ENCODE measurements at regions not wholly inside any gene's neighbourhood (a gene's known extent, or its start where the extent isn't known, plus 50 kb on each side); places are given as distances from the start of the nearest gene placed in this dataset.
A peak's percentile ranks its signal among the peaks of the same experiment; 100 is the strongest.

DNA sequence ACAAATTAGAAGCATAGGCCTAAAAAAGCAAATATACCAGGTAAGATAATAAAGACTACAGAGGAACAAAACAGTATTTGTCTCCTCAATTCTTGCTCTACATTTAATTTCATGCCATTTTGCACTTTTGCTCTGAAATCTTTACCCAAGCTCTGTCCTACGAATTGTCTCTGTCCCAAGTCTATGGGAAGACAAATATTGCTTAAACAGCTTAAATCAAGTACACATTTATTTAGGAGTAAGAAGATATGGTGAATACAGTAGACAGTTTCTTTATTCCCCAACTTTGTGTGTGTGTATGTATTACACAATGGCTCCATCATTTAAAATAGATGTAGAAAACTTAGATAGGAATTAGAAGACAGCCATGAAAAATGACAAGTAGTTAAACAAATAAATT, 163.5 kb upstream of the POU5F2 start:
- Mint-ChIP-seq H3K4me3 (no peak overlapping the region), H3K9me3 (no peaks in the 10 kb centered on the region), H3K27ac (no peak overlapping the region), H3K27me3 (no peaks in the 10 kb centered on the region), H3K4me1 (no peaks in the 10 kb centered on the region), H3K36me3 (no peaks in the 10 kb centered on the region)
- POLR2A ChIA-PET = no interaction called here
- ATAC-seq (ENCODE audit: low read depth) (no peak), DNase-seq (no peak)

DNA sequence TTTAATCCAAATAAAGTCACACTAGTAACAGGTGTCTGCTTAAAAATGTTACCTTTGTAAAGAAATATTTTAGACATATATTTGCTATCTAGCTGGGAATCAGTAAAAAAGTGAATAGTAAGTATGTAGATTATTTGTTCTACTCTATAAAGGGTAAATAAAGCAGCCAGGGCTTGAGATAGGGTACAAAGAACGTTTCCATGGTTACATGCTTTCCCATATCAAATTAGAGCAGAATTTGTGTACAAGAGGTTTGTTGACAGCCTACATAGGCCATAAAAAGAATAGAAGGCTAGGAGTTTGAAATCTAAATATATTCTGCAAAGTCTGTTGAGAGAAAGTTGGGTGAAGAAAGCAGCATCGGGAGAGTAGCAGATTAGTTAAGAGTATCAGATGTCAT, 160.9 kb upstream of the POU5F2 start:
- POLR2A ChIA-PET = no interaction called here
- no peaks in the 10 kb centered on the region for H3K4me1 Mint-ChIP-seq
- no peak overlapping the region for H3K4me3 Mint-ChIP-seq
- no peak overlapping the region for H3K27ac Mint-ChIP-seq
- no peaks in the 10 kb centered on the region for H3K9me3 Mint-ChIP-seq
- no peak for DNase-seq
- no peak for ATAC-seq (ENCODE audit: low read depth)
- no peaks in the 10 kb centered on the region for H3K27me3 Mint-ChIP-seq
- H3K36me3 Mint-ChIP-seq = no peaks in the 10 kb centered on the region

DNA sequence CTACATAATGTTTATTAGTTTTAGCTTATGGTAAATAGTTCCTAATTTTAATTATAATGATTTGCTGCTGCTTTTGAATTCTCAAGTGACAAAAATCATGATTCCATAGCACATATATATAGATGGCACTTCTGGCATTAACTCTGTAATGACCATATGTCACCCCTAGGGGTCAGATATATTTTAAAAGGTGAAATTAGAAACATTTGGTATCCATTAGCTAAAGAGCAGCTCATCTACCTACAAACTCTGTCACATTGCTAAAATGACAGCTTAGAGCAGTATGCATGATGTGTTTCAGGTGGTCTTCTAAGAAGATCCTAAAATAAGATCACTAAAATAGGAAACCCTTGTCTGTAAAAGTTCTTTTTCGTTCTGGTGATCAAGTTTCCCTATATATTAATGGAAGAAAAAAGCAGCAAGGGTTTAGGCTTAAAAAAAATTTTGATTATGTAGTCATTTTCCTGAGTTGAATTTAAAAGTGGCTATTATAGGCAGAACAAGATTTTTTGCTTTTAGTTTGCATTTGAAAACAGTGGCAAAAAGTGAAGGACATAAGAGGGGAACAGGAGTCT, 157.7 kb upstream of the POU5F2 start:
- POLR2A ChIA-PET = no interaction called here
- Mint-ChIP-seq H3K36me3 (no peaks in the 10 kb centered on the region), H3K27me3 (no peaks in the 10 kb centered on the region), H3K27ac (no peak overlapping the region), H3K9me3 (no peaks in the 10 kb centered on the region), H3K4me3 (no peak overlapping the region), H3K4me1 (no peaks in the 10 kb centered on the region)
- ATAC-seq (ENCODE audit: low read depth) (no peak), DNase-seq (no peak)

DNA sequence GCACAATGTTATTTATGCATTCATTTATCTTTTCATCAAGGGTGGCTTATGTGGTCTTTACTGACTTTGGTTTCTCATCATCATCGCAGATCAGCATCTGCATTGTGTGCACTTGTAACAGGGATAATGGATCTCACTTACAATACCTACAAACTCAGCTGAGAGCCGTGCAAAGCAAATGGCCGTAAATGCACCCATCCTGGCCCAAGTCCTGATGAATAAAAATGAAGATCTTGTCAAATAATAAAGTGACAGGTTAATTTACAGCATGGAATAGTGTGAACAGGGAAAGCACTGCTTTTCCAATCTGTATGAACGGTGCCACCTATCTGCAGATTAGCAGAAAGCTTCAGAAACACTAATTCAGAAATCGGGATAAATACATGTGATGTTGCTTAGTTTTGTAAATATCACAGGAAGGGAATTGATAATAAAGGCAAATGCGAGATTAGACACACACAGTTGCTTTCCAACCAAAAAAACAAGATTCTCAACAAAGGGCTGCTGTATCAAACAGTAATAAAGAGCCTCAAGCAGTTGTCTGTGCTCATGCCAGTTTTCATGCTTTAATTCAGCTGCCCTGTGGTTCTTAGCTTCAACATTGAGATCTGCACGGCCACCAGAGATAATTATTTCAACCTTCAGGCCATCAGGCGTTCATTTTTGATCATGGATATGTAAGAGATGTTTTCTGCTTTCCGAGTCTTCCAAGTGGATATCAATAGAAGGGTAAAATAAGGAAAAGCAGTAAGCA, 153.4 kb upstream of the POU5F2 start:
- H3K9me3 Mint-ChIP-seq = no peaks in the 10 kb centered on the region

DNA sequence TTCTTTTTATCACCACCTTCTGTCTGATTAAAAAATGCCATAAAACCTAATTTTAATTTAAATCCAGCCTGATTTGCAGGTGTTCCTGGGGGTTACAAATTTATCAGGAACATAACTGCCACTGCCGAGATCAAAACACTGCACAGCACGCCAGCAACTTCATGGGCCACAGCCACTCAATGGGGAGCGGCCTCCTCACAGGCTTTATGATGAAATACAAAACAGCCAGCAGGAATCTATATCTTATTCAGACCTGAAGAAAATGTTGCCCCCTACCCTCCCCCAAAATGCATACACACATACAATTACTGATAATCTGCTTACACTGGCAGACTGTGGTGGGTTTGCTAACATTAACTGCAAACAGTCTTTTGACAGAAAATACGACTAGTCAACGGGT, 151.7 kb upstream of the POU5F2 start:
- POLR2A ChIA-PET = no interaction called here
- no peaks in the 10 kb centered on the region for H3K36me3 Mint-ChIP-seq
- H3K4me3 Mint-ChIP-seq = no peak overlapping the region
- H3K4me1 Mint-ChIP-seq = no peaks in the 10 kb centered on the region
- DNase-seq = no peak
- H3K27ac Mint-ChIP-seq = no peak overlapping the region
- H3K9me3 Mint-ChIP-seq = no peaks in the 10 kb centered on the region
- ATAC-seq (ENCODE audit: low read depth) = no peak
- H3K27me3 Mint-ChIP-seq = no peaks in the 10 kb centered on the region

More for the DNA sequence above, 153.4 kb upstream of the POU5F2 start:
- H3K4me3 Mint-ChIP-seq = no peak overlapping the region
- no peak overlapping the region for H3K27ac Mint-ChIP-seq
- H3K4me1 Mint-ChIP-seq = no peaks in the 10 kb centered on the region
- no peak for DNase-seq
- no peaks in the 10 kb centered on the region for H3K36me3 Mint-ChIP-seq
- H3K27me3 Mint-ChIP-seq = no peaks in the 10 kb centered on the region
- no peak for ATAC-seq (ENCODE audit: low read depth)
- POLR2A ChIA-PET = no interaction called here

DNA sequence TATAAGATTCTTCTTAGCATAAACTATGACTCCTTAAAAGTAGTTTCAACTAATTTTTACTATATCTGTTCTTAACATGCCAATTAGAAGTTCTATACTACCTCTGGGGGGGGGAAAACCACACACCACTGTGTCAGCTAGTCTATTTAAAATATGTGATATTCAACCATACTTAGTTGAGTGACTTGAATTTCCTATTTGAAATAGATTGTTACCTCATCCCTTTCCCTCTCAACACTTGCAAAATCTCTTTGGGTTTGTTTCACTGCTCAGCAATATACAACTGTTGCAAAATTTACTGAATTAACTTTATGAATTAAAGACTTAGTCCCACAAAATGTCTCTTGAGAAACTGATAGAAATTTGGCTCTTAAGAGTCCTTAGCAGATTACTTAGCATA, 151.1 kb upstream of the POU5F2 start:
- no peak overlapping the region for H3K4me3 Mint-ChIP-seq
- ATAC-seq (ENCODE audit: low read depth) (no peak), DNase-seq (no peak)
- POLR2A ChIA-PET = no interaction called here
- no peaks in the 10 kb centered on the region for H3K4me1 Mint-ChIP-seq
- no peaks in the 10 kb centered on the region for H3K36me3 Mint-ChIP-seq
- H3K27me3 Mint-ChIP-seq = no peaks in the 10 kb centered on the region
- H3K9me3 Mint-ChIP-seq = no peaks in the 10 kb centered on the region
- no peak overlapping the region for H3K27ac Mint-ChIP-seq

DNA sequence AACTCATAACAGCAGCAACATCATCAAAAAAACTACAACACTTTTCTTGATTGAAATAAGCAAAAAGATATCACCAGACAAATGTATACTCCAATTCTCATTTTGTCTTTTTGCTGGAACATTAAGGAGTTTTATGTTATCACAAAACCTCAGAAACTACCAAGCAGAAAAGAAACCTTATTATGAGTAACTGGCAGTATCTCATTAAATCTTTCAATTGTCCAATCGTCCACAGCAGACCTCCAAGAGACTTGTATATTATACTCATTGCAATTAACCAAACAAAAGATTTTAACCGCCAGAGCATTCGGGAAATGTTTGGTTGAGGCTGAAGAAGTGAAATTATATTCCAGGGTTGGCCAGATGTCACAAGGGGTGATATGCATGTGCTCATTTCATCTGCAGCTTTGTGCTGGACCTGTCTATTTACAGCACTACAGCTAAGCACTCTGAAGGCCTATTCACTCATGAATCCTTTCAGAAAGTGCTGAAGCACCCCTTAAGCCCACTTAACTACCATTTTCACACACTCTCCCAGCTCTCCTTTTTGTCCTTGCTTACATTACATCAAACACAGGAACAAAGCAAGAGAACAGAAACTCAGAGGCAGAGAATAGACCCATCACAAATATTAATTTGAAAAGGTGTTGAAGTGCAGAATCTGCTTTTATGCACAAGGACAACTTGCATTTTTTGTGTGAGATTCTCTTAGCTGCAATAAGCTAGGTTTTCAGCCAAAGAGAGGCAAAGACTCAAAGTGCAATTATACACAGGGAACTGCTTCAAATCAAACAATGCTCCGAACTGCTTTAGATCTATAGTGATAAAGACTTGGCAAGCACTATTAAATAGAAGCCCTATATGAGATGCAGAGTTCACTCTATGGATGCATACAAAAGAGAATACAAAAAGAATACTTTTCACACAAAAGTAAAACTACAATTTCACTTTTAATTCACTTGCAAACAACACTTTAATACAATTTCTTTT, 150.4 kb upstream of the POU5F2 start:
- Mint-ChIP-seq H3K4me3 (no peak overlapping the region), H3K27ac (no peak overlapping the region), H3K9me3 (no peaks in the 10 kb centered on the region), H3K4me1 (peaks cover 5% of the 10 kb centered on the region), H3K27me3 (no peaks in the 10 kb centered on the region), H3K36me3 (no peaks in the 10 kb centered on the region)
- POLR2A ChIA-PET = no interaction called here
- no peak for ATAC-seq (ENCODE audit: low read depth)
- DNase-seq = no peak

DNA sequence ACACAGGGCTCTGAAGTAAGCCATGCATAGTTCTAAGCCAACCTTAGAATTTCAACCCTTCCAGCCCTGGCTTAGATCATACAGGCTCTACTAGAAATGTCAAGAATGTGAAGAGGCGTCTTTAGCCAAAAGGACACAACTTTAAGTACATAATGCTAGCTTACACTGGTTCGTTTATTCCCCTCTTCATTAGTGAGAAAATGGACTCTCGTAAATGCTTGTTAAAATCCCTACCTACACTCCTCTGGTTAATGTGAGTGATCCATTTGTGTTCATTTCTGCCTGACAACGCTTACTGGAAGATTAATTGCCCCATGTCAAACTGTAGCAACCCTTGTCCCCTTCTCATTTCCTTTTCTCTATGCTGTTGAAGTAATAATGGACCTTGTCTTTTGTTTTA, 149.3 kb upstream of the POU5F2 start:
- H3K9me3 Mint-ChIP-seq = no peaks in the 10 kb centered on the region

DNA sequence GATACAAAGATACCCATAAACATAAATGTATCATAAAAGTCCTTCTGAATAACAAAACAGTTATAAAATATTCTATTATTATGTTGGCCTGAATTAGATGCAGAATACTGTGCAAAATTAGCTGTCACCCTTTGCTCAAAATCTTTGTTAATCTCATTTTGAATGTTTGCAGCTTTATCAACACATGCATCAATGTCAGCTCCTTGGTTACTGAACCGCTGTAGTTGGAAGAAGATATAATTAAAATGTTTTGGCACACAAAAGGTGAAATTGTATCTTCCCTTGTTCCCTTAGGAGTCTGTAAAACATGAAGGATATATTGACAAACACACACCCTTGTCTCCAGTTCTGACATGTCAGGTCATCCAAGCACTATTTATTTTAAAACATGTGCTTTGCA, 146.3 kb upstream of the POU5F2 start:
- Mint-ChIP-seq H3K27ac (no peak overlapping the region), H3K27me3 (no peaks in the 10 kb centered on the region), H3K36me3 (no peaks in the 10 kb centered on the region), H3K9me3 (no peaks in the 10 kb centered on the region), H3K4me1 (peaks cover 9% of the 10 kb centered on the region), H3K4me3 (no peak overlapping the region)
- DNase-seq (no peak), ATAC-seq (ENCODE audit: low read depth) (no peak)
- POLR2A ChIA-PET = no interaction called here

More for the DNA sequence above, 149.3 kb upstream of the POU5F2 start:
- no peak overlapping the region for H3K4me3 Mint-ChIP-seq
- no peak overlapping the region for H3K27ac Mint-ChIP-seq
- ATAC-seq (ENCODE audit: low read depth) = no peak
- H3K36me3 Mint-ChIP-seq = no peaks in the 10 kb centered on the region
- POLR2A ChIA-PET = no interaction called here
- DNase-seq = no peak
- peaks cover 9% of the 10 kb centered on the region for H3K4me1 Mint-ChIP-seq
- H3K27me3 Mint-ChIP-seq = no peaks in the 10 kb centered on the region

DNA sequence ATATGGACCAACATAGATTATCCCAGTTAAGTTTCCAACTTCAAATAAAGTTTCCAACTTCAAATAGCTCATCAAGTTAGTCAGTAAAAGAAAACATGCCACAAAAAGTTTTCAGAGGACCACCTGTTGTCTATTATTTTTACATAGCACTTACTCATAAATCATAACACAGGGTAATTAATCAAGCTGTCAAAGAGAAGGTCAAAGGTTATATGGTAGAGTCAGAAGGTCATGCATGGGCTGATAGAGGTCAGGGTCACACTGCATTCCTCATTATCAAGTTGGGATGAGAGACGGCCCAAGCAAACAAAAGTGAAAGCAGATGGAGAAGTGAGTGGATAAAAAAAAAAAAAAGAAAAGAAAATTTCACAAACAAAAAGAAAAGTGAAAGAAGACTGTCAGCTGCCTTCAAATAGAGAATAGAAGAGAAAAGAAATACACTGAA, 145.5 kb upstream of the POU5F2 start:
- no peaks in the 10 kb centered on the region for H3K36me3 Mint-ChIP-seq
- no peaks in the 10 kb centered on the region for H3K27me3 Mint-ChIP-seq
- ATAC-seq (ENCODE audit: low read depth) (no peak), DNase-seq (no peak)
- peak overlapping the region; percentile 83 for H3K27ac Mint-ChIP-seq
- H3K9me3 Mint-ChIP-seq = no peaks in the 10 kb centered on the region
- peaks cover 9% of the 10 kb centered on the region for H3K4me1 Mint-ChIP-seq
- POLR2A ChIA-PET = no interaction called here
- H3K4me3 Mint-ChIP-seq = peak overlapping the region; percentile 77

DNA sequence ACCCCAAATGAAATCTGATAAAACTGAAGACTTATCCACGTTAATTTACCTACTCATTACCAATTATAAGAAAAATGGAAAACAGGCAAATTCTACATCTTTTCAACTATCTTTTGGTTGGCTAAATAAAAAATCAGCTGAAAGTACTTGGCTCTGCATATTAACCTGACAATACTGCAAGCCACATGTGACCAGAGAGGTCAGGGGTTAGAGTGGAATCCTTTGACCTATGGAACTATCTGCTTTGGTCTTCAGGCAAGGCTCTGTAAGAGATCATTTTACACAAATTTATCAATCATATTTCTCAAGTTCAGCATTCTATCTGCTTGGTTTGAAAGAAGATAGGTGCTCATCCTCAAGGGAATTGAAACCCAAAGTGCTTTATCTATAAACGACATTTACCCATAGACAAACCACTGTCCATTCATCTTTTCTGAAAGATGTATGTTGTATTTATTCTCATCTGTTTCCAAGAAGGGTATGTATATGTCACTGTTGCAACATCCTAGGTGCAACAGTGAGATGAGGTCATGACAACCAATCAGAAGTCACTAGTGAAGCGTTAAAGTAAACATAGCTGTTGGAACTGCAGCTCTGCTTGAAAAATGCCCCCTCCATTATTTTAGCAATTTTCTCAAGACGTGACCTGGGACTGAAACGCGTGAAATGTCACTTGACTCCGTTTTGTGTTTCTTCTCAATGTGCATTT, 144.9 kb upstream of the POU5F2 start:
- no peak overlapping the region for H3K4me3 Mint-ChIP-seq
- no peak overlapping the region for H3K27ac Mint-ChIP-seq
- POLR2A ChIA-PET = no interaction called here
- H3K4me1 Mint-ChIP-seq = peaks cover 9% of the 10 kb centered on the region
- DNase-seq (no peak), ATAC-seq (ENCODE audit: low read depth) (no peak)
- no peaks in the 10 kb centered on the region for H3K9me3 Mint-ChIP-seq
- no peaks in the 10 kb centered on the region for H3K27me3 Mint-ChIP-seq
- H3K36me3 Mint-ChIP-seq = no peaks in the 10 kb centered on the region

DNA sequence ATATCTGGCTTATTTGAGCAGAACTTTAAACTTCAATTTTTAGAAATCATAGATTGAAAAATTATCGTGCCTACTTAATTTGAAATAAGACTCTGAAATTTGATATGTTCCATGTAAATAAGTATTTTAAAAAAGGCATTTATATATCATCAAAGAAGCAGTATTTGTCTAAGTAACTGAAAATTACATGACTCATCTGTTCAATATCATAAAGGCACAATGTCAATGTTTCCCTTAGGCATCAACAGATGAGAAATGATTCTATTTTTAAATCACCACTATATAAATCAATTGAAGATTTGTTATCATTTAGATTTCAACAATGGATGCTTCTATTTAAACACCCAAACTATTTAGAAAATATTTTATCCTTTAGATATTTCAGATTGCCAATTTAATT, 142.9 kb upstream of the POU5F2 start:
- no peak overlapping the region for H3K4me3 Mint-ChIP-seq
- no peak overlapping the region for H3K27ac Mint-ChIP-seq
- no peak for ATAC-seq (ENCODE audit: low read depth)
- POLR2A ChIA-PET = no interaction called here
- H3K27me3 Mint-ChIP-seq = no peaks in the 10 kb centered on the region
- DNase-seq = no peak
- peaks cover 9% of the 10 kb centered on the region for H3K4me1 Mint-ChIP-seq
- H3K9me3 Mint-ChIP-seq = no peaks in the 10 kb centered on the region
- H3K36me3 Mint-ChIP-seq = peaks cover 2% of the 10 kb centered on the region

DNA sequence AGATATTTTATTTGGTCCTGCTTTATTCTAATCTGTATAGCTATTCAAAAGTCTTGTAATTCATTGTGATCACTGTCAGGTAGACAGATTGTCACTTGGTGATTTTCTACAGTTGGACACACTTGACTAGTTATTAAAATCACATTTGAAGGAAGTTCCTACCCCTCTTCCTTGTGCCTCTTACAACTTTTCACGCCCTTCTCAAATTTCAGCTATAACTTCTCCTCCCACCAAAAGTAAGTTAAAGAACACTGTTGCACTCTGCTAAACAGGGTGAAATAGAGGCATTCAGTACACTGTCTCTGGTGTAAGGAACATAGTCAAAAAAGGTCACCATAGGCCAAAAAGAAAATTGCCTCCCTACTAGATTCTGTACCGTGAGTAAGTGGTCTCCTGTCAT, 142.1 kb upstream of the POU5F2 start:
- peaks cover 9% of the 10 kb centered on the region for H3K4me1 Mint-ChIP-seq
- H3K36me3 Mint-ChIP-seq = peaks cover 6% of the 10 kb centered on the region
- no peak overlapping the region for H3K27ac Mint-ChIP-seq
- DNase-seq (no peak), ATAC-seq (ENCODE audit: low read depth) (no peak)
- no peak overlapping the region for H3K4me3 Mint-ChIP-seq
- POLR2A ChIA-PET = no interaction called here
- no peaks in the 10 kb centered on the region for H3K9me3 Mint-ChIP-seq
- H3K27me3 Mint-ChIP-seq = no peaks in the 10 kb centered on the region

Data from activated naive CD8-positive, alpha-beta T cell treated with anti-CD3 and anti-CD28 coated beads, Interleukin-2, amount 10 ng/mL, durations not matched to agents 7 days and 5 days (primary cell).